ENCODE measurements at regions not wholly inside any gene's neighbourhood (a gene's known extent, or its start where the extent isn't known, plus 50 kb on each side); places are given as distances from the start of the nearest gene placed in this dataset.

- CTCF ChIA-PET, result no interaction called here
- ATAC-seq, result no peak
Observed at GRCh38 chr7:101698964-101699363, 69.9 kb upstream of the MYL10 start.

GRCh38 chr7:101699399-101699798, 70.3 kb upstream of the MYL10 start:
- ATAC-seq (no peak), DNase-seq (ENCODE audit: low spot score) (no peak)
- Mint-ChIP-seq H3K4me1 (peaks cover 3% of the 10 kb centered on the region), H3K4me3 (no peak overlapping the region), H3K27me3 (ENCODE audit: low read depth) (no peaks in the 10 kb centered on the region), H3K27ac (no peak overlapping the region), H3K9me3 (no peaks in the 10 kb centered on the region), H3K36me3 (no peaks in the 10 kb centered on the region)
- ChIA-PET CTCF (no interaction called here), POLR2A (interaction anchor here (0.5 kb wide), 1 partner anchor 46 kb away, joined by 3 read pairs; no protein-coding TSS in a partner anchor)
- TF ChIP-seq TP53 (CRISPR knock-in tag; IDR thresholded peaks at IDR 0.05) (no peak), KAT7 (CRISPR knock-in tag; IDR thresholded peaks at IDR 0.05; ENCODE audit: borderline replicate concordance) (no peak)

More at GRCh38 chr7:101698964-101699363, 69.9 kb upstream of the MYL10 start:
- no peaks in the 10 kb centered on the region for H3K36me3 Mint-ChIP-seq
- TF ChIP-seq PREB (CRISPR knock-in tag; IDR thresholded peaks at IDR 0.05; ENCODE audit: borderline replicate concordance) (no peak), KAT7 (CRISPR knock-in tag; IDR thresholded peaks at IDR 0.05; ENCODE audit: borderline replicate concordance) (no peak), STAT6 (CRISPR knock-in tag; conservative IDR thresholded peaks at IDR 0.05; ENCODE audit: low read depth) (no peak), MLX (CRISPR knock-in tag; IDR thresholded peaks at IDR 0.05) (no peak), CREB1 (CRISPR knock-in tag; IDR thresholded peaks at IDR 0.05) (no peak), JUN (CRISPR knock-in tag; IDR thresholded peaks at IDR 0.05) (no peak), ZBTB43 (CRISPR knock-in tag; IDR thresholded peaks at IDR 0.05) (no peak), TEAD1 (CRISPR knock-in tag; IDR thresholded peaks at IDR 0.05) (no peak), NFE2L1 (CRISPR knock-in tag; IDR thresholded peaks at IDR 0.05) (no peak), ETV6 (CRISPR knock-in tag; IDR thresholded peaks at IDR 0.05) (no peak)
- no peak overlapping the region for H3K27ac Mint-ChIP-seq
- H3K4me1 Mint-ChIP-seq, result peaks cover 3% of the 10 kb centered on the region
- no peaks in the 10 kb centered on the region for H3K9me3 Mint-ChIP-seq
- no peaks in the 10 kb centered on the region for H3K27me3 Mint-ChIP-seq (ENCODE audit: low read depth)
- POLR2A ChIA-PET, result interaction anchor here (0.5 kb wide), 1 partner anchor 45 kb away, joined by 3 read pairs; no protein-coding TSS in a partner anchor
- H3K4me3 Mint-ChIP-seq, result no peak overlapping the region
- no peak for DNase-seq (ENCODE audit: low spot score)

DNA sequence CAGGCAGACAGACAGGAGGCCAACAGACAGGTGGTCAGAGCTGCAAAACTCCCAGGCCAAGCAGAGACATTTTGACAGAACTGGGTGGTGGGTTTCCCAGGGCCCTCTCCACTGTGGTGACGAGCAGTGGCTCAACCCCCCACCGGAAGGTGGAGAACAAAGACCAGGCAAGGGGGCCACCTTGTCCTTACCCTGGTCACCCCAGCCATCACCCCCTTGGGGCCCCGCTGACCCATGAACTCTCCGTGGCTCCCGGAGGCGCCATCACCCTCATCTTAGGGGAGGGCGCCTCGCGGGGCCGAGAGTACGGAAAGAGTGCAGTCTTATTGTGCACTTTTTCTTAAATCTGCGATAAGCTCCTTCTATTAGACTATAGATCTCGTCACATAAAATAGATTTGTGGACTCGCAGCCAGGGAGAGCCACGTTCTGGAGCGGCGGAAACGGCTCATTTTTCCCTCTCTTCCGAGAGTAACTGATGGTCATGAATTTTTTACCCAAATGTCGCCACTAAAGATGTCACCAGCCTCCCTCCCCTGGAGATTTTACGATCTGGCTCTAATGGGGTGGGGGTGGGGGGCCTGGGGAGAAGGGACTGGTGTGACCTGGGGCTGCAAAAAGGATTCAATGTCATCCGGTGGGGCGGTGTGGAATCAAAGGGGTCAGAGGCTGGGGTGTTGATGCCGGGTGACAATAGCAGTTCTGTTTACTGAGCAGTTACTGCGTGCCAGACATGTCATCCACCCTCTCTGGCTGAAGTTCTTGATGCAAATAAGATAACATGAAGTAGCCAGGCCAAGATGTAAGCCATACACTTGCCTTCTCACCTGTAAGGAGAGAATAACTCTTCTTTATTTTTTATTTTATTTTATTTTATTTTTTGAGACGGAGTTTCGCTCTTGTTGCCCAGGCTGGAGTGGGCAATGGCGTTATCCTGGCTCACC, 71.1 kb upstream of the MYL10 start:
- DNase-seq (ENCODE audit: low spot score), result no peak
- ChIA-PET POLR2A (no interaction called here), CTCF (no interaction called here)
- no peak for ATAC-seq
- no peak overlapping the region for H3K27ac Mint-ChIP-seq
- H3K4me3 Mint-ChIP-seq, result no peak overlapping the region
- H3K36me3 Mint-ChIP-seq, result no peaks in the 10 kb centered on the region
- peaks cover 3% of the 10 kb centered on the region for H3K4me1 Mint-ChIP-seq
- H3K9me3 Mint-ChIP-seq, result no peaks in the 10 kb centered on the region
- no peaks in the 10 kb centered on the region for H3K27me3 Mint-ChIP-seq (ENCODE audit: low read depth)
- no peak for TF ChIP-seq MYBL2 (CRISPR knock-in tag; IDR thresholded peaks at IDR 0.05)
- no peak for TF ChIP-seq ETV6 (CRISPR knock-in tag; IDR thresholded peaks at IDR 0.05)
- no peak for TF ChIP-seq CDX4 (CRISPR knock-in tag; IDR thresholded peaks at IDR 0.05; ENCODE audit: borderline replicate concordance)
- TF ChIP-seq JAZF1 (CRISPR knock-in tag; IDR thresholded peaks at IDR 0.05), result no peak
- TF ChIP-seq ZNF671 (CRISPR knock-in tag; IDR thresholded peaks at IDR 0.05), result no peak
- TF ChIP-seq ZBTB43 (CRISPR knock-in tag; IDR thresholded peaks at IDR 0.05), result no peak
- TF ChIP-seq, protein P1, sequence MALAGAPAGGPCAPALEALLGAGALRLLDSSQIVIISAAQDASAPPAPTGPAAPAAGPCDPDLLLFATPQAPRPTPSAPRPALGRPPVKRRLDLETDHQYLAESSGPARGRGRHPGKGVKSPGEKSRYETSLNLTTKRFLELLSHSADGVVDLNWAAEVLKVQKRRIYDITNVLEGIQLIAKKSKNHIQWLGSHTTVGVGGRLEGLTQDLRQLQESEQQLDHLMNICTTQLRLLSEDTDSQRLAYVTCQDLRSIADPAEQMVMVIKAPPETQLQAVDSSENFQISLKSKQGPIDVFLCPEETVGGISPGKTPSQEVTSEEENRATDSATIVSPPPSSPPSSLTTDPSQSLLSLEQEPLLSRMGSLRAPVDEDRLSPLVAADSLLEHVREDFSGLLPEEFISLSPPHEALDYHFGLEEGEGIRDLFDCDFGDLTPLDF (CRISPR knock-in tag; IDR thresholded peaks at IDR 0.05), result no peak
